ENCODE measurements at regions not wholly inside any gene's neighbourhood (a gene's known extent, or its start where the extent isn't known, plus 50 kb on each side); places are given as distances from the start of the nearest gene placed in this dataset.

DNA sequence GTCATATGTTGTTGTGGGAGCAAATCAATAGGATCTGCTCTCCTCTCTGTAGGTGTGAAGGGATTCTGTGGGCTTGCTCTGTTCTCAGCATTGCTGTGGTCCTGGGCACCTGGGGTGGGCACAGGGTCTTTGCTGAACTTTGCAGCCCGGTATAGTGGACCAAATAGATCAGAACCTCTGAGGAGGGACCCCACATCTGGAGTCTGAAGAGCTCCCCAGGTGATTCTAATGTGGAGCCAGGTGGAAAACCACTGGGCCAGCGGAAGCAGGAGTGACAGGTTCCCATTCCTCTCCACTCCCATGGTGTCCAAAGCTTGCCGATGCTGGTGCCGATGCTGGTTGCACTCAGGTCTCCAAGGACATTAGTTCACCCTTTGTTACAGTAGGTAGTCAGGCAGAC lies 257.2 kb downstream of the GLRX3 start:
- in situ Hi-C loops (cut with MboI; ENCODE audit: low sequenced_read_pairs) = no loop called here
- H2BK20ac ChIP-seq (ENCODE audit: low read depth, low read length) = no peak overlapping the region
- no peak overlapping the region for H3K4me2 ChIP-seq (ENCODE audit: low read depth, low read length)
- dilution Hi-C loops (cut with HindIII; ENCODE audit: low sequenced_read_pairs, unreplicated experiment) = no loop called here
- no CpG with 5 or more reads among the region's 4 CpGs for WGBS, 2 experiments (ENCODE audit: extremely low coverage in 2 of 2, insufficient read length in 1 of 2)
- no peak for ATAC-seq (ENCODE audit: low read depth)
- no peak overlapping the region for H2AK9ac ChIP-seq (replicated peaks; ENCODE audit: low read depth, low read length, poor library complexity)
- H4K8ac ChIP-seq (ENCODE audit: low read depth in 2 of 2, low read length in 2 of 2) = no peak overlapping the region
- H3K4me1 ChIP-seq (ENCODE audit: control insufficient read depth, insufficient read depth, low read length) = no peaks in the 10 kb centered on the region
- no peak overlapping the region for H3K23ac ChIP-seq (ENCODE audit: low read depth, low read length)
- peaks cover 44% of the 10 kb centered on the region for H3K9me3 ChIP-seq (ENCODE audit: control insufficient read depth, insufficient read depth, low read length)
- no peaks in the 10 kb centered on the region for H3K27me3 ChIP-seq (ENCODE audit: control insufficient read depth, insufficient read depth, low read length)
- no peak overlapping the region for H2AFZ ChIP-seq (replicated peaks; ENCODE audit: low read length, poor library complexity)
- H2BK120ac ChIP-seq (ENCODE audit: low read depth, low read length) = no peak overlapping the region
- no TSS peak for BruUV-seq (replicated peaks)
- no peak overlapping the region for H2AK5ac ChIP-seq (ENCODE audit: low read depth, low read length)
- H3K79me1 ChIP-seq (ENCODE audit: low read depth in 1 of 2, low read length in 2 of 2) = no peaks in the 10 kb centered on the region
- H3K14ac ChIP-seq (replicated peaks; ENCODE audit: low read depth, low read length) = no peak overlapping the region
- H4K5ac ChIP-seq (ENCODE audit: low read depth, low read length) = no peak overlapping the region
- CTCF ChIA-PET = no interaction called here
- H3K18ac ChIP-seq (ENCODE audit: low read depth, low read length) = no peak overlapping the region
- no peaks in the 10 kb centered on the region for H3K9me1 ChIP-seq (ENCODE audit: insufficient read depth, low read length)
- H3K4ac ChIP-seq (ENCODE audit: low read depth, low read length) = no peak overlapping the region
- no peaks in the 10 kb centered on the region for H3K36me3 ChIP-seq (ENCODE audit: control insufficient read depth, insufficient read depth, low read length)
- H3K9ac ChIP-seq (ENCODE audit: low read depth, low read length) = no peak overlapping the region
- H4K20me1 ChIP-seq (ENCODE audit: insufficient read depth, low read length) = no peaks in the 10 kb centered on the region
- no peak overlapping the region for H2BK15ac ChIP-seq (ENCODE audit: low read depth, low read length)
- no peak overlapping the region for H3K4me3 ChIP-seq (ENCODE audit: insufficient read depth, low read depth, low read length)
- POLR2A ChIA-PET (ENCODE audit: unreplicated experiment) = no interaction called here
- no peak overlapping the region for H3K56ac ChIP-seq (ENCODE audit: extremely low read depth, insufficient read depth, low read length)
- H3K27ac ChIP-seq (ENCODE audit: insufficient read depth, low read length) = no peak overlapping the region
- no peak overlapping the region for H2BK5ac ChIP-seq (ENCODE audit: low read depth, low read length, poor library complexity, severe bottlenecking)
- TF ChIP-seq, protein P1, sequence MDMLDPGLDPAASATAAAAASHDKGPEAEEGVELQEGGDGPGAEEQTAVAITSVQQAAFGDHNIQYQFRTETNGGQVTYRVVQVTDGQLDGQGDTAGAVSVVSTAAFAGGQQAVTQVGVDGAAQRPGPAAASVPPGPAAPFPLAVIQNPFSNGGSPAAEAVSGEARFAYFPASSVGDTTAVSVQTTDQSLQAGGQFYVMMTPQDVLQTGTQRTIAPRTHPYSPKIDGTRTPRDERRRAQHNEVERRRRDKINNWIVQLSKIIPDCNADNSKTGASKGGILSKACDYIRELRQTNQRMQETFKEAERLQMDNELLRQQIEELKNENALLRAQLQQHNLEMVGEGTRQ (IDR thresholded peaks at IDR 0.05; ENCODE audit: low read depth, low read length) = no peak
- no peak for TF ChIP-seq POLR2A (IDR thresholded peaks at IDR 0.05; ENCODE audit: low read depth, low read length)
- no peak for TF ChIP-seq MXI1 (IDR thresholded peaks at IDR 0.05; ENCODE audit: borderline replicate concordance, low read depth, low read length)
- TF ChIP-seq MAZ (IDR thresholded peaks at IDR 0.05; ENCODE audit: borderline replicate concordance, low read depth, low read length) = no peak
- TF ChIP-seq SMC3 (IDR thresholded peaks at IDR 0.05; ENCODE audit: low read depth, low read length) = no peak
- TF ChIP-seq NFE2L2 (IDR thresholded peaks at IDR 0.05; ENCODE audit: low read depth, low read length) = no peak
- TF ChIP-seq RAD21 (IDR thresholded peaks at IDR 0.05; ENCODE audit: low read length) = no peak
- TF ChIP-seq RCOR1 (IDR thresholded peaks at IDR 0.05; ENCODE audit: insufficient replicate concordance, low read length) = no peak
- TF ChIP-seq, protein P2, sequence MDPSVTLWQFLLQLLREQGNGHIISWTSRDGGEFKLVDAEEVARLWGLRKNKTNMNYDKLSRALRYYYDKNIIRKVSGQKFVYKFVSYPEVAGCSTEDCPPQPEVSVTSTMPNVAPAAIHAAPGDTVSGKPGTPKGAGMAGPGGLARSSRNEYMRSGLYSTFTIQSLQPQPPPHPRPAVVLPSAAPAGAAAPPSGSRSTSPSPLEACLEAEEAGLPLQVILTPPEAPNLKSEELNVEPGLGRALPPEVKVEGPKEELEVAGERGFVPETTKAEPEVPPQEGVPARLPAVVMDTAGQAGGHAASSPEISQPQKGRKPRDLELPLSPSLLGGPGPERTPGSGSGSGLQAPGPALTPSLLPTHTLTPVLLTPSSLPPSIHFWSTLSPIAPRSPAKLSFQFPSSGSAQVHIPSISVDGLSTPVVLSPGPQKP (IDR thresholded peaks at IDR 0.05; ENCODE audit: borderline replicate concordance, low read depth, low read length) = no peak
- no peak for TF ChIP-seq RFX5 (IDR thresholded peaks at IDR 0.05; ENCODE audit: low read depth, low read length)
- TF ChIP-seq, protein P3, sequence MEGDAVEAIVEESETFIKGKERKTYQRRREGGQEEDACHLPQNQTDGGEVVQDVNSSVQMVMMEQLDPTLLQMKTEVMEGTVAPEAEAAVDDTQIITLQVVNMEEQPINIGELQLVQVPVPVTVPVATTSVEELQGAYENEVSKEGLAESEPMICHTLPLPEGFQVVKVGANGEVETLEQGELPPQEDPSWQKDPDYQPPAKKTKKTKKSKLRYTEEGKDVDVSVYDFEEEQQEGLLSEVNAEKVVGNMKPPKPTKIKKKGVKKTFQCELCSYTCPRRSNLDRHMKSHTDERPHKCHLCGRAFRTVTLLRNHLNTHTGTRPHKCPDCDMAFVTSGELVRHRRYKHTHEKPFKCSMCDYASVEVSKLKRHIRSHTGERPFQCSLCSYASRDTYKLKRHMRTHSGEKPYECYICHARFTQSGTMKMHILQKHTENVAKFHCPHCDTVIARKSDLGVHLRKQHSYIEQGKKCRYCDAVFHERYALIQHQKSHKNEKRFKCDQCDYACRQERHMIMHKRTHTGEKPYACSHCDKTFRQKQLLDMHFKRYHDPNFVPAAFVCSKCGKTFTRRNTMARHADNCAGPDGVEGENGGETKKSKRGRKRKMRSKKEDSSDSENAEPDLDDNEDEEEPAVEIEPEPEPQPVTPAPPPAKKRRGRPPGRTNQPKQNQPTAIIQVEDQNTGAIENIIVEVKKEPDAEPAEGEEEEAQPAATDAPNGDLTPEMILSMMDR (conservative IDR thresholded peaks at IDR 0.05; ENCODE audit: low read depth, low read length) = no peak
- no peak for TF ChIP-seq CEBPB (IDR thresholded peaks at IDR 0.05; ENCODE audit: low read depth, low read length)
- no peak for TF ChIP-seq MAFK (IDR thresholded peaks at IDR 0.05; ENCODE audit: low read depth, low read length)
- no peak for TF ChIP-seq FOS (IDR thresholded peaks at IDR 0.05; ENCODE audit: low read depth, low read length)
- no peak for TF ChIP-seq BHLHE40 (IDR thresholded peaks at IDR 0.05; ENCODE audit: low read depth, low read length)
- no peak for DNase-seq
- intact Hi-C loops (cut with micrococcal nuclease) = no loop called here
- no peak overlapping the region for H4K91ac ChIP-seq (ENCODE audit: insufficient read depth, low read depth, low read length)
